ENCODE measurements at regions not wholly inside any gene's neighbourhood (a gene's known extent, or its start where the extent isn't known, plus 50 kb on each side); places are given as distances from the start of the nearest gene placed in this dataset.
"Not testable (repeated sequence)": the region's sequence is repeated elsewhere in the genome, so short reads cannot be mapped to it uniquely, and the experiment has no call there.

- DNase-seq = peak; percentile 57 to 70 (median 68)
Measured at GRCh38 chr17:30731210-30732132, 93.0 kb downstream of the CRLF3 start.

GRCh38 chr17:30730837-30731209 lies 93.7 kb downstream of the CRLF3 start:
- DNase-seq = not testable (repeated sequence)

GRCh38 chr17:30730171-30730836 lies 94.2 kb downstream of the CRLF3 start:
- not testable (repeated sequence) for DNase-seq

- not testable (repeated sequence) for DNase-seq
Measured at GRCh38 chr17:30729471-30730170, 94.9 kb downstream of the CRLF3 start.

GRCh38 chr17:30727517-30727916 lies 97.0 kb downstream of the CRLF3 start:
- DNase-seq = not testable (repeated sequence)

- DNase-seq = not testable (repeated sequence)
Measured at GRCh38 chr17:30726734-30727133, 97.8 kb downstream of the CRLF3 start.

GRCh38 chr17:30726310-30726709 lies 98.2 kb downstream of the CRLF3 start:
- DNase-seq = not testable (repeated sequence)

GRCh38 chr17:30724034-30724650 lies 100.3 kb downstream of the CRLF3 start:
- not testable (repeated sequence) for DNase-seq

- DNase-seq = not testable (repeated sequence)
Measured at GRCh38 chr17:30722114-30722780, 102.2 kb downstream of the CRLF3 start.

GRCh38 chr17:30720971-30721370 lies 103.5 kb downstream of the CRLF3 start:
- DNase-seq = not testable (repeated sequence)

- DNase-seq = no peak
Measured at GRCh38 chr17:30720013-30720471, 104.5 kb downstream of the CRLF3 start.

GRCh38 chr17:30719131-30719973 lies 105.1 kb downstream of the CRLF3 start:
- peak; percentile 56 to 74 (median 63) for DNase-seq

- not testable (repeated sequence) for DNase-seq
Measured at GRCh38 chr17:30718691-30719090, 105.8 kb downstream of the CRLF3 start.

GRCh38 chr17:30718099-30718447 lies 106.4 kb downstream of the CRLF3 start:
- not testable (repeated sequence) for DNase-seq

- DNase-seq = no peak
Measured at GRCh38 chr17:30717291-30718098, 107.0 kb downstream of the CRLF3 start.

- no peak for DNase-seq
Measured at GRCh38 chr17:30716461-30717290, 107.8 kb downstream of the CRLF3 start.

- not testable (repeated sequence) for DNase-seq
Measured at GRCh38 chr17:30714825-30715622, 109.5 kb downstream of the CRLF3 start.

GRCh38 chr17:30713805-30714204 lies 110.7 kb downstream of the CRLF3 start:
- not testable (repeated sequence) for DNase-seq
